Breast epithelium (tissue), 4 donors: ENCODE measurements at regions not wholly inside any gene's neighbourhood (a gene's known extent, or its start where the extent isn't known, plus 50 kb on each side); places are given as distances from the start of the nearest gene placed in this dataset.
"Not testable (repeated sequence)": the region's sequence is repeated elsewhere in the genome, so short reads cannot be mapped to it uniquely, and the experiment has no call there.

Experiments used
- DNase-seq, 2 donors: peaks; one replicate each; pipeline ENCODE4 v3.0.0-alpha.2; 2019; ENCODE audit warnings: low spot score in 2 of 2
- H3K27ac ChIP-seq, 2 donors: fragments of 200-600 bp; sonication (generic) in 1 of 2; one replicate each; pipeline ENCODE4 v1.5.1; 2016 to 2019; ENCODE audit warnings: mild to moderate bottlenecking in 1 of 2
- H3K27me3 ChIP-seq, 2 donors: fragments of 200-600 bp; sonication (generic) in 1 of 2; one replicate each; pipeline versions ENCODE4 v1.5.1 to v1.6.0; 2017 to 2019; ENCODE audit warnings: control low read depth in 1 of 2, mild to moderate bottlenecking in 1 of 2
- H3K36me3 ChIP-seq: fragments of 200-600 bp; one replicate; pipeline ENCODE4 v1.5.1; 2019
- H3K4me1 ChIP-seq, 2 donors: fragments of 200-600 bp; sonication (generic); one replicate each; pipeline ENCODE4 v1.5.1; 2016 to 2019; ENCODE audit warnings: control low read depth in 1 of 2
- H3K4me3 ChIP-seq, 3 donors: fragments of 200-600 bp; sonication (generic); 1 replicate in 2 of 3; 2 replicates in 1 of 3; pipeline ENCODE4 v1.5.1; 2016 to 2019; ENCODE audit warnings: mild to moderate bottlenecking in 3 of 3, moderate library complexity in 2 of 3
- H3K9me3 ChIP-seq, 2 donors: fragments of 200-600 bp; sonication (generic) in 1 of 2; one replicate each; pipeline ENCODE4 v1.5.1; 2016 to 2019; ENCODE audit warnings: control low read depth in 1 of 2
- CTCF ChIP-seq, 3 donors: fragments of 450-650 bp; IDR thresholded peaks; one replicate each; pipeline ENCODE4 v1.5.1; 2016 to 2017; ENCODE audit warnings: antibody characterized with exemption in 3 of 3, mild to moderate bottlenecking in 3 of 3, moderate library complexity in 3 of 3
- POLR2A ChIP-seq: fragments of 450-650 bp; IDR thresholded peaks from one replicate; pipeline ENCODE4 v1.6.1; 2016; ENCODE audit warnings: antibody characterized with exemption, mild to moderate bottlenecking, moderate library complexity
- POLR2AphosphoS5 ChIP-seq, 3 donors: sonication (generic); formaldehyde crosslinking; IDR thresholded peaks; one replicate each; pipeline ENCODE4 v1.6.1; 2017; ENCODE audit warnings: antibody characterized with exemption in 3 of 3
- intact Hi-C: fragments of 100-400 bp; cut with DNase I; formaldehyde crosslinking; loops from one replicate; pipeline ENCODE4 v1.15.1; 2023; ENCODE audit warnings: low total_unique reads

- Histone ChIP-seq H3K27me3 (no peaks in the 10 kb centered on the region), H3K4me1 (no peaks in the 10 kb centered on the region), H3K9me3 (no peaks in the 10 kb centered on the region), H3K27ac (no peak overlapping the region), H3K36me3 (no peaks in the 10 kb centered on the region), H3K4me3 (no peak overlapping the region)
- TF ChIP-seq POLR2A (no peak), CTCF (IDR thresholded peaks at IDR 0.05) (no peak), POLR2AphosphoS5 (IDR thresholded peaks at IDR 0.05) (no peak)
- intact Hi-C loops, result no loop called here
- no peak for DNase-seq
Measured at GRCh38 chr13:58955546-58956385, 1208.0 kb downstream of the DIAPH3 start.

- H3K4me3 ChIP-seq, DNase-seq, intact Hi-C loops, H3K27me3 ChIP-seq, H3K36me3 ChIP-seq, H3K9me3 ChIP-seq, H3K27ac ChIP-seq, H3K4me1 ChIP-seq: not testable (repeated sequence)
Measured at GRCh38 chr13:58958097-58958496, 1205.6 kb downstream of the DIAPH3 start.

- Histone ChIP-seq H3K27me3 (no peaks in the 10 kb centered on the region), H3K4me3 (no peak overlapping the region), H3K9me3 (no peaks in the 10 kb centered on the region), H3K4me1 (no peaks in the 10 kb centered on the region), H3K36me3 (no peaks in the 10 kb centered on the region), H3K27ac (no peak overlapping the region)
- intact Hi-C loops, result no loop called here
- TF ChIP-seq POLR2AphosphoS5 (IDR thresholded peaks at IDR 0.05), result no peak
- no peak for TF ChIP-seq CTCF (IDR thresholded peaks at IDR 0.05)
- TF ChIP-seq POLR2A, result no peak
- no peak for DNase-seq
Measured at GRCh38 chr13:58960888-58961287, 1202.8 kb downstream of the DIAPH3 start.

- DNase-seq, result no peak
- TF ChIP-seq POLR2AphosphoS5 (IDR thresholded peaks at IDR 0.05), result no peak
- no peaks in the 10 kb centered on the region for H3K36me3 ChIP-seq
- H3K4me1 ChIP-seq, result no peaks in the 10 kb centered on the region
- H3K27ac ChIP-seq, result no peak overlapping the region
- H3K4me3 ChIP-seq, result no peak overlapping the region
- intact Hi-C loops, result no loop called here
- no peaks in the 10 kb centered on the region for H3K27me3 ChIP-seq
- no peaks in the 10 kb centered on the region for H3K9me3 ChIP-seq
Measured at GRCh38 chr13:58963321-58963720, 1200.4 kb downstream of the DIAPH3 start.

GRCh38 chr13:58964048-58964447, 1199.7 kb downstream of the DIAPH3 start:
- DNase-seq, result no peak
- H3K36me3 ChIP-seq, result no peaks in the 10 kb centered on the region

More at GRCh38 chr13:58964048-58964447, 1199.7 kb downstream of the DIAPH3 start:
- intact Hi-C loops, result no loop called here
- no peak overlapping the region for H3K27ac ChIP-seq
- peaks cover 0 to under 1% of the 10 kb centered on the region in 2 donors for H3K9me3 ChIP-seq
- no peak overlapping the region for H3K4me3 ChIP-seq
- H3K4me1 ChIP-seq, result no peaks in the 10 kb centered on the region
- H3K27me3 ChIP-seq, result no peaks in the 10 kb centered on the region
- TF ChIP-seq CTCF (IDR thresholded peaks at IDR 0.05), result no peak
- TF ChIP-seq POLR2AphosphoS5 (IDR thresholded peaks at IDR 0.05), result no peak
- no peak for TF ChIP-seq POLR2A
